SK-N-MC (cell line): ENCODE measurements at regions not wholly inside any gene's neighbourhood (a gene's known extent, or its start where the extent isn't known, plus 50 kb on each side); places are given as distances from the start of the nearest gene placed in this dataset.

Source experiments
- EZH2 ChIP-seq: fragments of 200-600 bp; sonication (generic); IDR thresholded peaks from one replicate; pipeline ENCODE4 v1.6.1; 2017; ENCODE audit warnings: antibody characterized with exemption
- FOXP2 ChIP-seq: optimal IDR thresholded peaks from 2 replicates; pipeline ENCODE3; 2011; ENCODE audit warnings: mild to moderate bottlenecking, moderate library complexity; ENCODE audit not compliant: insufficient read depth; ENCODE audit errors: extremely low read length, control extremely low read depth

DNA sequence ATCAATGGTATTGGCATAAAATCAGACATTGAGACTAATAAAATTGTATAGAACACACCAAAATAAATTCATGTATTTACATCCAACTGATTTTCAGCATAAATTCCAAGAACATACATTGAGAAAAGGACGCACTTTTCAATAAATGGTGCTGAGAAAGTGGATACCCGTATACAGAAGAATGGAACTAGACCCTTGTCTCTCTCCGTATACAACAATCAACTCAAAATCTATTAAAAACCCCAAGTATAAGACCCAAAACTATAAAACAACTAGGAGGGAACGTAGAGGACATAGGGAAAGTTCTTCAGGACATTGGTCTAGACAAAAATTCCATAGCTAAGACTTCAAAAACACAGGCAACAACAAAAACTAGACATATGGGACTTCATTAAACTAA lies 97.4 kb downstream of the GGTLC2 start:
- TF ChIP-seq FOXP2 (no peak), EZH2 (no peak)
